Activated CD4-positive, alpha-beta T cell treated with anti-CD3 and anti-CD28 coated beads, Interleukin-2, amount 10 ng/mL, durations not matched to agents 24 days and 14 days (primary cell): ENCODE measurements at regions not wholly inside any gene's neighbourhood (a gene's known extent, or its start where the extent isn't known, plus 50 kb on each side); places are given as distances from the start of the nearest gene placed in this dataset.
"Not testable (repeated sequence)": the region's sequence is repeated elsewhere in the genome, so short reads cannot be mapped to it uniquely, and the experiment has no call there.

ENCODE experiments used
- DNase-seq: peaks from one replicate; pipeline ENCODE4 v3.0.0; 2022
- H3K27ac Mint-ChIP-seq: one replicate; pipeline ENCODE4 v1.8.0; 2022; ENCODE audit warnings: mild to moderate bottlenecking, mixed read lengths
- H3K27me3 Mint-ChIP-seq: one replicate; pipeline ENCODE4 v1.8.0; 2022; ENCODE audit warnings: mixed read lengths
- H3K36me3 Mint-ChIP-seq: one replicate; pipeline ENCODE4 v1.8.0; 2022; ENCODE audit warnings: low read depth, mild to moderate bottlenecking, mixed read lengths
- H3K4me1 Mint-ChIP-seq: one replicate; pipeline ENCODE4 v1.8.0; 2021; ENCODE audit warnings: mixed read lengths
- H3K4me3 Mint-ChIP-seq: one replicate; pipeline ENCODE4 v1.8.0; 2022; ENCODE audit warnings: mild to moderate bottlenecking, moderate library complexity, mixed read lengths
- H3K9me3 Mint-ChIP-seq: one replicate; pipeline ENCODE4 v1.8.0; 2021; ENCODE audit warnings: mixed read lengths
- intact Hi-C: fragments of 100-400 bp; cut with micrococcal nuclease; formaldehyde crosslinking; loops from one replicate; pipeline ENCODE4 v1.15.1; 2023

DNA sequence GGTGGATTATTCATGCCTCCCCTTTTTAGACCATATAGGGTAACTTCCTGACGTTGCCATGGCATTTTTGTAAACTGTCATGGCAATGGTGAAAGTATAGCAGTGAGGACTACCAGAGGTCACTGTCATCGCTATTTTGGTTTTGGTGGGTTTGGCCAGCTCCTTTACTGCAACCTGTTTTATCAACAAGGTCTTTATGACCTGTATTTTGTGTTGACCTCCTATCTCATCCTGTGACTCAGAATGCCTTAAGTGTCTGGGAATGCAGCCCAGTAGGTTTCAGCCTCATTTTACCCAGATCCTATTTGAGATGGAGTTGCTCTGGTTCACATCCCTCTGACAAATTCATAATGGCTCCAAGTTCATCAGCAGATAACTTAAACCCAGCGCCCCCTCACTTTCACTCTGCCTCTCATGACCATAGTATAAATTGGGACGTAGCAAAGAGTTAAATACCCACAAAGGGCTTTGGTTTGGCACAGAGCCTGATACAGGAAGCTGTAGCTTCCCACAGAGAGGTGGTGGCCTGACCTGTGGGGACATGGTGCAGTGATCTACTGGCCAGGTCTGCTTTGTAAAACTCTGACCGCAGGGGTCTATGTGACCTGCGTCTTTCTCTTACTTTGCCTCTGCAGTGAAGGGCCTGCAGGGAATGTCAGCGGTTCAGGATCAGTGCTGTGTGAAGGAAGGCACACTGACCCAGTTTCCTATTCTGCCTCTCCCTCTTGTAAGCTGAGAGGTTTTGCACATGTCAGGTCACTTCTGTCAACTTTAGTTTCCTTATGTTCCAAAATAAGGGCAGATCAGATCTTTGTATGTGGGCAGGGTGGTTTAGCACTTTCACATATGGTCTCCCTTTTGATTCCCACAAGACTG, 78.1 kb upstream of the ZNF644 start:
- H3K27me3 Mint-ChIP-seq, result no peaks in the 10 kb centered on the region
- no peaks in the 10 kb centered on the region for H3K36me3 Mint-ChIP-seq
- H3K4me3 Mint-ChIP-seq, result no peak overlapping the region
- no peak for DNase-seq
- H3K27ac Mint-ChIP-seq, result no peak overlapping the region
- H3K4me1 Mint-ChIP-seq, result no peaks in the 10 kb centered on the region
- intact Hi-C loops, result no loop called here
- no peaks in the 10 kb centered on the region for H3K9me3 Mint-ChIP-seq

DNA sequence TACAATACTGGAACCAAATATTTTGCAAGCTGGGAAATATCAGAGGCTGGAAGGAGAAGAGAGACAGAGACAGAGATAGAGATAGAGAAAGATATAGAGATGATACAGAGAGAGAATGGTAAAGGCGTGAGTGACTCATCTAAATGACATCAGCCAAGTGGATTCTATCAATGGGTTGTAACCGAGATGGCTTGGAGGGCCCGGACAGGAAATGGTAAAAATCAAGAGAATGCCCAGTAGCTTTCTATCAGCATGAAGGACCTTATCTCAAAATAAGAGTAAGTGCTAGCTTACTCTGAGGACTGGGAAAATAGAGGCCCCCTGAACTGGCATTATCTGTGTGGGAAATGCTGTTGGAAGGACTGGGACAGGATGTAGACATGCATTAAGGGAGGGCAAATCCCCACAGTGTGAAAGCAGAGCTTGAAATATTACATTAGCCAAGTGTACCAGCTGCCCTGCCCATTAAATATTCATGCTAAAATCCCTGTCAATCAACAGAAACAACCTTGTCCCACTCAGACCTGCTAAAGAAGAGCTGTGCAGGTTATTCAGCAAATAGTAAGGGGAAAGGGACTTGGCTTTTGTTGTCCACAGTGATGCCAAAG, 76.6 kb upstream of the ZNF644 start:
- no peaks in the 10 kb centered on the region for H3K27me3 Mint-ChIP-seq
- no peaks in the 10 kb centered on the region for H3K36me3 Mint-ChIP-seq
- no peaks in the 10 kb centered on the region for H3K4me1 Mint-ChIP-seq
- H3K27ac Mint-ChIP-seq, result no peak overlapping the region
- no peak for DNase-seq
- H3K9me3 Mint-ChIP-seq, result no peaks in the 10 kb centered on the region
- intact Hi-C loops, result no loop called here
- no peak overlapping the region for H3K4me3 Mint-ChIP-seq

DNA sequence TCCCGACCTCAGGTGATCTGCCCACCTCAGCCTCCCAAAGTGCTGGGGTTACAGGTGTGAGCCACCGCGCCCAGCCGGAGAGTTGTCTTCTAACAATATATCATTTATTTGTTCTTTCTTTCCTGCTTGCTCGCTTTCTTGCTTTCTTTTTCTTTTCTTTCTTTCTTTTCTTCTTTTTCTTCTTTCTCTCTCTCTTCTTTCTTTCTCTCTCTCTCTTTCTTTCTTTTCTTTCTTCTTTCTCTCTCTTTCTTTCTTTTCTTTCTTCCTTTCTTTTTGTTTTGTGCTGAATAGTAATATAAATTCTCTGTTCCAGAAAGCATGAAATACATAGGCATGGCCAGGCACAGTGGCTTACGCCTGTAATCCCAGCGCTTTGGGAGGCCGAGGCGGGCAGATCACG, 73.5 kb upstream of the ZNF644 start:
- H3K4me1 Mint-ChIP-seq, intact Hi-C loops, H3K4me3 Mint-ChIP-seq, H3K9me3 Mint-ChIP-seq, DNase-seq, H3K36me3 Mint-ChIP-seq, H3K27me3 Mint-ChIP-seq, H3K27ac Mint-ChIP-seq: not testable (repeated sequence)

DNA sequence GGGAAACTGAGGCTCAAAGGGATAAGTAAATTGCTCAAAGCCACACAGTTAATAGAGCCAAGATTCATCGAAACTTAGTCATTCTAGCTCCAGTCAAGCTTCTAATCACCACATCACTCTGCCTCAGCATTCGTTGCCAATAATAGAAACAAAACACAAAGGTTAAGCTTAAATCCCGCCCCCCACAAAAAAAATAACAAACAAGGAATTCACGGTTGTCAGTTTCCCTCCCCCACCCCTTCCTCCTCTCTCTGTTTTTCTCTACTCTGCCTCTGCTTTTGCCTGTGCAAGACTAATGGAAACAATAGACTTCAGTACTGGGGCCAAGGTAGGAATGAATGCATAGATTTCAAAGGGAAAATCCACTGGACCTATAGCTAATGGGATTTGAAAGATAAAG, 70.7 kb upstream of the ZNF644 start:
- intact Hi-C loops, result no loop called here
- H3K4me3 Mint-ChIP-seq, result no peak overlapping the region
- no peak overlapping the region for H3K27ac Mint-ChIP-seq
- H3K27me3 Mint-ChIP-seq, result peaks cover 2% of the 10 kb centered on the region
- no peaks in the 10 kb centered on the region for H3K9me3 Mint-ChIP-seq
- no peaks in the 10 kb centered on the region for H3K36me3 Mint-ChIP-seq
- DNase-seq, result no peak
- no peaks in the 10 kb centered on the region for H3K4me1 Mint-ChIP-seq

DNA sequence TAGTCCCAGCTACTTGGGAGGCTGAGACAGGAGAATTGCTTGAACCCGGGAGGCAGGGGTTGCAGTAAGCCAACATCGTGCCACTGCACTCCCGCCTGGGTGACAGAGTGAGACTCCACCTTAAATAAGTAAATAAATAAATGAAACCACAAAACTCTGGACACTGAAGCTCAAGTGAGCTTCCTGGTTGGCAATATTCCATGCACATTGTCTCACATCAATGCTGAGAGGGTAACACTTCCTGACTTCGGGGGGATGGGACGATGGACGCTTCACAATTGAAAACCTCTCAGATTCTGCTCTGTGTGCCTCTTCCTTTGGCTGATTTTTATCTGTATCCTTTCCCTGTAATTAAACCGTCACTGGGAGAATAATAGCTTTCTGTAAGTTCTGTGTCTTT, 70.0 kb upstream of the ZNF644 start:
- no peak for DNase-seq
- H3K4me1 Mint-ChIP-seq, result no peaks in the 10 kb centered on the region
- H3K9me3 Mint-ChIP-seq, result no peaks in the 10 kb centered on the region
- H3K27ac Mint-ChIP-seq, result no peak overlapping the region
- no peaks in the 10 kb centered on the region for H3K36me3 Mint-ChIP-seq
- intact Hi-C loops, result no loop called here
- peaks cover 2% of the 10 kb centered on the region for H3K27me3 Mint-ChIP-seq
- H3K4me3 Mint-ChIP-seq, result no peak overlapping the region

DNA sequence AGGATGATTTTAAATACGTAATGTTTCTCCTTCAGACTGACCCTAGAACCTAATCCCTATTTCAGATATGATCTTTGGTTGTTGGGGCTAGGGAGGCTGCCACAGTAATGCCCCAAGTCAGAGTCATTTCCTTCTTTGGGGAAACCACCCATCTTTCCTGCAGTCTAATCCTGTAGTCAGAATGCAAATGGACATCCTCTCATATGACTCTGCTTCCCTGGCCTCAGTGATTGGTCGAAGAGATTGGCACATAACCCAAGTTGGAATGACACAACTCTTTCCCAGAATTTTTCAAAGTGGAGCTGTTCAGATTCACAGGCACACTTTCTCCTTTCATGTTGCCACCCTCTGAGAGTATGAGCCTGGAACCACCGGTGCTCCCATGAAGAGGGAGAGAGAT, 58.8 kb upstream of the ZNF644 start:
- H3K9me3 Mint-ChIP-seq, result no peaks in the 10 kb centered on the region
- no peaks in the 10 kb centered on the region for H3K4me1 Mint-ChIP-seq
- H3K4me3 Mint-ChIP-seq, result no peak overlapping the region
- peaks cover 3% of the 10 kb centered on the region for H3K27me3 Mint-ChIP-seq
- H3K27ac Mint-ChIP-seq, result no peak overlapping the region
- H3K36me3 Mint-ChIP-seq, result no peaks in the 10 kb centered on the region
- no peak for DNase-seq
- intact Hi-C loops, result no loop called here

DNA sequence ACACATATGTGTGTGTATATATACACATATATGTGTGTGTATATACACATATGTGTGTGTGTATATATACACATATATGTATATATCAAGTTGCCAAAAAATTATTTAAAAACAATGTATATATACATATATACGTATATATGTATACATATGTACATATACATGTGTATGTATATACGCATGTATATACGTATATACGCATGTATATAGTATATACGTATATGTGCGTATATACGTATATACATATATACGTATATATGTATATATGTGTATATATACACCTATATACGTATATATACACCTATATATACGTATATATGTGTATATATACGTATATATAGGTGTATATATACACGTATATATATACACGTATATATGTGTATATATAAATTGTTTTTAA, 57.0 kb upstream of the ZNF644 start:
- Mint-ChIP-seq H3K4me3 (no peak overlapping the region), H3K4me1 (no peaks in the 10 kb centered on the region), H3K9me3 (no peaks in the 10 kb centered on the region), H3K36me3 (no peaks in the 10 kb centered on the region), H3K27ac (no peak overlapping the region), H3K27me3 (no peaks in the 10 kb centered on the region)
- intact Hi-C loops, result no loop called here
- DNase-seq, result no peak

DNA sequence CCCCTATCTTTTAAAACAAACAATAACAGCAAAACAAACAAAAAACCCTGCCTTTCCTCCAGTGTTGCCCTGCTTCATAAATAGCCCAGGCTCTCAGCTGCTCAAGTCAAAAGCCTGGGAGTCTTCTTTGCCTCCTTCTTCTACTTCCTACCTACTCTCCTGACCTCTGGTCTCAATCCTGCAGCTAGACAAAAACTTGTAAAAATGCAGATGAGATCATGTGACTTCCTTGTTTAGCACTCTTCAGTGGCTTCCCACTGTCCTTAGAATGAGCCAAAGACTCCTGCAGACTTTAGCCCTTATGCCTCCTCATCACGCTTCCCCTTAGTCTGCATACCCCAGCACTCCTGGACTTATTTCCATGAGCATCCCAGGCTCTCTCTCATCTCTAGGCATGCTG, 55.0 kb upstream of the ZNF644 start:
- H3K9me3 Mint-ChIP-seq, result no peaks in the 10 kb centered on the region
- no peaks in the 10 kb centered on the region for H3K27me3 Mint-ChIP-seq
- no peak overlapping the region for H3K27ac Mint-ChIP-seq
- H3K4me3 Mint-ChIP-seq, result no peak overlapping the region
- no peaks in the 10 kb centered on the region for H3K36me3 Mint-ChIP-seq
- DNase-seq, result no peak
- no peaks in the 10 kb centered on the region for H3K4me1 Mint-ChIP-seq
- intact Hi-C loops, result no loop called here

DNA sequence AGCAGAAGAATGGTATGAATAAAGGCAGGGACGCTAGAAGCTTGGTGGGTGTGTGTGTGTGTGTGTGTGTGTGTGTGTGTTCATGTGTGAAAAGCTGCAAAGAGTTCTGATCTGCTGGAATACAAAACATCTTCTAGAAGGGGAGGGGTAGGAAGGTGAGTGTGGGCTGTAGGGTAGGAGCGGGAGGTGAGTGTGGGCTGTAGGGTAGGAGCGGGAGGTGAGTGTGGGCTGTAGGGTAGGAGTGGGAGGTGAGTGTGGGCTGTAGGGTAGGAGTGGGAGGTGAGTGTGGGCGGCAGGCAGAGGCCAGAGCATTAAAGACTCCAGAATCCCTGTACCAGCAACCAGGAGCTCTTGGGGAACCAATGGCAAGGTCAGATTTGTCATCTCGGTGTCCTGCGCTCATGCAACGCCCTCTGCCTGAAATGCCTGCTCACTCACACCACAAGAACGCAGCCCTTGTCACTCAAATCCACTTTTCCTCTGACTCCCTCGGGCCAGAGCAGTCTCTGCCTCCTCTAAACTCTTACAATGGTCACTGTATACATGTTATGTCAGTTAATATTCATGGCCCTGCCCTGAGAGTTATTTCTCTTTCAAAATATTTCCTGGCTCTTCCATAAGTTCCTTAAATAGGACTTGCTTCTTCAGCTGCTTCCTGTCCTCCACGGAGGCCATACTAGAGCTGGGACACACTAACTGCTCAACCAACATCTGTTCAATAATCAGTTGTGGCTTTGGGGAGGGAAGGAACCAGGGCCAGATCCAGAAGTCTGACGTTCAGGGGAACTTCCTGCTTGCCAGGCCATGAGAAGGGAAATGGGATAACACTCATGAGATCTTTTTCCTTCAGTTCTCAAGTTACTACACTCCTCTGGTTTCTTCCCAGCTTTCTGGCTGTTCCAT, 53.6 kb upstream of the ZNF644 start:
- no peaks in the 10 kb centered on the region for H3K4me1 Mint-ChIP-seq
- no peak overlapping the region for H3K4me3 Mint-ChIP-seq
- no peaks in the 10 kb centered on the region for H3K27me3 Mint-ChIP-seq
- no peak overlapping the region for H3K27ac Mint-ChIP-seq
- H3K36me3 Mint-ChIP-seq, result no peaks in the 10 kb centered on the region
- intact Hi-C loops, result no loop called here
- no peak for DNase-seq
- H3K9me3 Mint-ChIP-seq, result no peaks in the 10 kb centered on the region

DNA sequence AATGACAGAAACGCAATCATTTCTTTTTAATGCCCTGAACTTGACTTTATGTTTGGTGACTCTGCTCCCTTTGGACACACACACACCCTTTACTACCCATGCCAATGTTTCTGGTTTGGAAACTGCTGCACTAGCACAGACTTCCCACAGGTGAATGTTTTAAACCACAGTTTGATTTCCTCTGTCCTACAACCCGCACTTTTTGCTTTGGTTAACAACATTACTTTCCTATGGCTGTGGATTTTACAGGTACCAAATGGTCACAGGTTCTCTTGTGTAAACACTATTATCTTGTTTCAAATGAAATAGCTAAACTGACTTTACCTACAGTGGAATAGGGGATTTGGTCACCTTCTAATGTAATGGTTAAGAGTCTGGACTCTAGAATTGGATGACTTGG, 51.5 kb upstream of the ZNF644 start:
- Mint-ChIP-seq H3K4me1 (no peaks in the 10 kb centered on the region), H3K27me3 (no peaks in the 10 kb centered on the region), H3K27ac (no peak overlapping the region), H3K4me3 (no peak overlapping the region), H3K36me3 (no peaks in the 10 kb centered on the region), H3K9me3 (peaks cover 4% of the 10 kb centered on the region)
- intact Hi-C loops, result no loop called here
- no peak for DNase-seq

DNA sequence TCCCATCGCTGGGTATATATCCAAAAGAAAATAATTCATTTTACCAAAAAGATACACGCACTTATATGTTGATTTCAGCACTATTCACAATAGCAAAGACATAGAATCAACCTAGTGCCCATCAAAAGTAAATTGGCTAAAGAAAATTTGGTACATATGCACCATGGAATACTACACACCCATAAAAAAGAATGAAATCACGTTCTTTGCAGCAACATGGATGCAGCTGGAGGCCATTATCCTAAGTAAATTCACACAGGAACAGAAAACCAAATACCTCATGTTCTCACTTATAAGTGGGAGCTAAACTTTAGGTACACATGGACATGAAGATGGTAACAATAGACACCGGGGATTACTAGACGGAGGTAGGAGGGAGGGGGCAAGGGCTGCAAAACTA, 50.0 kb upstream of the ZNF644 start:
- no peaks in the 10 kb centered on the region for H3K27me3 Mint-ChIP-seq
- peaks cover 4% of the 10 kb centered on the region for H3K9me3 Mint-ChIP-seq
- H3K36me3 Mint-ChIP-seq, result no peaks in the 10 kb centered on the region
- H3K4me1 Mint-ChIP-seq, result no peaks in the 10 kb centered on the region
- no peak overlapping the region for H3K4me3 Mint-ChIP-seq
- intact Hi-C loops, result no loop called here
- no peak overlapping the region for H3K27ac Mint-ChIP-seq
- DNase-seq, result no peak
